ENCODE measurements at regions not wholly inside any gene's neighbourhood (a gene's known extent, or its start where the extent isn't known, plus 50 kb on each side); places are given as distances from the start of the nearest gene placed in this dataset.

GRCh38 chr20:63145156-63145555 is 70.8 kb downstream of the YTHDF1 start:
- Histone ChIP-seq H3K27me3 (ENCODE audit: control insufficient read depth in 1 of 2, insufficient read depth in 2 of 2, low read length in 2 of 2) (peaks cover 0 to 7% of the 10 kb centered on the region in 2 donors), H3K27ac (ENCODE audit: low read depth, low read length) (no peak overlapping the region), H3K4me3 (ENCODE audit: low read depth in 1 of 2, low read length in 2 of 2) (no peak overlapping the region), H3K4me1 (ENCODE audit: control insufficient read depth in 1 of 2, insufficient read depth in 2 of 2, low read length in 2 of 2) (no peaks in the 10 kb centered on the region), H3K9ac (ENCODE audit: low read depth in 1 of 2, low read length in 2 of 2) (no peak overlapping the region), H3K9me3 (ENCODE audit: control insufficient read depth in 1 of 2, low read length in 2 of 2) (peaks cover 6 to 8% of the 10 kb centered on the region in 2 donors), H3K36me3 (ENCODE audit: control insufficient read depth in 1 of 2, insufficient read depth in 2 of 2, low read length in 2 of 2) (no peaks in the 10 kb centered on the region)

- Histone ChIP-seq H3K27me3 (ENCODE audit: control insufficient read depth in 1 of 2, insufficient read depth in 2 of 2, low read length in 2 of 2) (peaks cover 0 to 7% of the 10 kb centered on the region in 2 donors), H3K27ac (ENCODE audit: low read depth, low read length) (no peak overlapping the region), H3K9ac (ENCODE audit: low read depth in 1 of 2, low read length in 2 of 2) (no peak overlapping the region), H3K36me3 (ENCODE audit: control insufficient read depth in 1 of 2, insufficient read depth in 2 of 2, low read length in 2 of 2) (no peaks in the 10 kb centered on the region), H3K4me1 (ENCODE audit: control insufficient read depth in 1 of 2, insufficient read depth in 2 of 2, low read length in 2 of 2) (no peaks in the 10 kb centered on the region), H3K4me3 (ENCODE audit: low read depth in 1 of 2, low read length in 2 of 2) (no peak overlapping the region), H3K9me3 (ENCODE audit: control insufficient read depth in 1 of 2, low read length in 2 of 2) (peaks cover 2 to 6% of the 10 kb centered on the region in 2 donors)
These were observed 73.0 kb downstream of the YTHDF1 start for GRCh38 chr20:63142933-63143332.

- peaks cover 0 to 4% of the 10 kb centered on the region in 2 donors for H3K27me3 ChIP-seq (ENCODE audit: control insufficient read depth in 1 of 2, insufficient read depth in 2 of 2, low read length in 2 of 2)
- no peaks in the 10 kb centered on the region for H3K9me3 ChIP-seq (ENCODE audit: control insufficient read depth in 1 of 2, low read length in 2 of 2)
- H3K9ac ChIP-seq (ENCODE audit: low read depth in 1 of 2, low read length in 2 of 2) = no peak overlapping the region
- no peak overlapping the region for H3K27ac ChIP-seq (ENCODE audit: low read depth, low read length)
- H3K36me3 ChIP-seq (ENCODE audit: control insufficient read depth in 1 of 2, insufficient read depth in 2 of 2, low read length in 2 of 2) = no peaks in the 10 kb centered on the region
- H3K4me1 ChIP-seq (ENCODE audit: control insufficient read depth in 1 of 2, insufficient read depth in 2 of 2, low read length in 2 of 2) = no peaks in the 10 kb centered on the region
- no peak overlapping the region for H3K4me3 ChIP-seq (ENCODE audit: low read depth in 1 of 2, low read length in 2 of 2)
These were observed 74.4 kb downstream of the YTHDF1 start for GRCh38 chr20:63141531-63141930.

- H3K4me3 ChIP-seq (ENCODE audit: low read depth in 1 of 2, low read length in 2 of 2) = no peak overlapping the region
- no peak overlapping the region for H3K27ac ChIP-seq (ENCODE audit: low read depth, low read length)
- no peak overlapping the region for H3K9ac ChIP-seq (ENCODE audit: low read depth in 1 of 2, low read length in 2 of 2)
- H3K4me1 ChIP-seq (ENCODE audit: control insufficient read depth in 1 of 2, insufficient read depth in 2 of 2, low read length in 2 of 2) = no peaks in the 10 kb centered on the region
- no peaks in the 10 kb centered on the region for H3K36me3 ChIP-seq (ENCODE audit: control insufficient read depth in 1 of 2, insufficient read depth in 2 of 2, low read length in 2 of 2)
- H3K27me3 ChIP-seq (ENCODE audit: control insufficient read depth in 1 of 2, insufficient read depth in 2 of 2, low read length in 2 of 2) = peaks cover 0 to 4% of the 10 kb centered on the region in 2 donors
- H3K9me3 ChIP-seq (ENCODE audit: control insufficient read depth in 1 of 2, low read length in 2 of 2) = no peaks in the 10 kb centered on the region
These were observed 75.2 kb downstream of the YTHDF1 start for GRCh38 chr20:63140514-63141433.

GRCh38 chr20:63139837-63140236 is 76.1 kb downstream of the YTHDF1 start:
- Histone ChIP-seq H3K9me3 (ENCODE audit: control insufficient read depth in 1 of 2, low read length in 2 of 2) (no peaks in the 10 kb centered on the region), H3K4me3 (ENCODE audit: low read depth in 1 of 2, low read length in 2 of 2) (no peak overlapping the region), H3K27me3 (ENCODE audit: control insufficient read depth in 1 of 2, insufficient read depth in 2 of 2, low read length in 2 of 2) (peaks cover 0 to 4% of the 10 kb centered on the region in 2 donors)

GRCh38 chr20:63139356-63139755 is 76.6 kb downstream of the YTHDF1 start:
- Histone ChIP-seq H3K9me3 (ENCODE audit: control insufficient read depth in 1 of 2, low read length in 2 of 2) (no peaks in the 10 kb centered on the region), H3K4me1 (ENCODE audit: control insufficient read depth in 1 of 2, insufficient read depth in 2 of 2, low read length in 2 of 2) (no peaks in the 10 kb centered on the region), H3K4me3 (ENCODE audit: low read depth in 1 of 2, low read length in 2 of 2) (no peak overlapping the region), H3K27me3 (ENCODE audit: control insufficient read depth in 1 of 2, insufficient read depth in 2 of 2, low read length in 2 of 2) (peaks cover 0 to 4% of the 10 kb centered on the region in 2 donors), H3K9ac (ENCODE audit: low read depth in 1 of 2, low read length in 2 of 2) (no peak overlapping the region), H3K36me3 (ENCODE audit: control insufficient read depth in 1 of 2, insufficient read depth in 2 of 2, low read length in 2 of 2) (no peaks in the 10 kb centered on the region), H3K27ac (ENCODE audit: low read depth, low read length) (no peak overlapping the region)

More at GRCh38 chr20:63139837-63140236, 76.1 kb downstream of the YTHDF1 start:
- no peaks in the 10 kb centered on the region for H3K4me1 ChIP-seq (ENCODE audit: control insufficient read depth in 1 of 2, insufficient read depth in 2 of 2, low read length in 2 of 2)
- H3K36me3 ChIP-seq (ENCODE audit: control insufficient read depth in 1 of 2, insufficient read depth in 2 of 2, low read length in 2 of 2) = no peaks in the 10 kb centered on the region
- no peak overlapping the region for H3K27ac ChIP-seq (ENCODE audit: low read depth, low read length)
- H3K9ac ChIP-seq (ENCODE audit: low read depth in 1 of 2, low read length in 2 of 2) = no peak overlapping the region

GRCh38 chr20:63138855-63139341 is 77.0 kb downstream of the YTHDF1 start:
- H3K4me3 ChIP-seq (ENCODE audit: low read depth in 1 of 2, low read length in 2 of 2) = no peak overlapping the region
- H3K4me1 ChIP-seq (ENCODE audit: control insufficient read depth in 1 of 2, insufficient read depth in 2 of 2, low read length in 2 of 2) = no peaks in the 10 kb centered on the region
- no peaks in the 10 kb centered on the region for H3K9me3 ChIP-seq (ENCODE audit: control insufficient read depth in 1 of 2, low read length in 2 of 2)
- no peak overlapping the region for H3K27ac ChIP-seq (ENCODE audit: low read depth, low read length)
- no peaks in the 10 kb centered on the region for H3K36me3 ChIP-seq (ENCODE audit: control insufficient read depth in 1 of 2, insufficient read depth in 2 of 2, low read length in 2 of 2)
- H3K9ac ChIP-seq (ENCODE audit: low read depth in 1 of 2, low read length in 2 of 2) = no peak overlapping the region
- peaks cover 0 to 4% of the 10 kb centered on the region in 2 donors for H3K27me3 ChIP-seq (ENCODE audit: control insufficient read depth in 1 of 2, insufficient read depth in 2 of 2, low read length in 2 of 2)

- Histone ChIP-seq H3K9me3 (ENCODE audit: control insufficient read depth in 1 of 2, low read length in 2 of 2) (no peaks in the 10 kb centered on the region), H3K4me3 (ENCODE audit: low read depth in 1 of 2, low read length in 2 of 2) (no peak overlapping the region), H3K9ac (ENCODE audit: low read depth in 1 of 2, low read length in 2 of 2) (no peak overlapping the region), H3K27me3 (ENCODE audit: control insufficient read depth in 1 of 2, insufficient read depth in 2 of 2, low read length in 2 of 2) (peaks cover 0 to 4% of the 10 kb centered on the region in 2 donors), H3K27ac (ENCODE audit: low read depth, low read length) (no peak overlapping the region), H3K36me3 (ENCODE audit: control insufficient read depth in 1 of 2, insufficient read depth in 2 of 2, low read length in 2 of 2) (no peaks in the 10 kb centered on the region), H3K4me1 (ENCODE audit: control insufficient read depth in 1 of 2, insufficient read depth in 2 of 2, low read length in 2 of 2) (no peaks in the 10 kb centered on the region)
These were observed 78.0 kb downstream of the YTHDF1 start for GRCh38 chr20:63137851-63138415.

GRCh38 chr20:63136296-63136695 is 79.6 kb downstream of the YTHDF1 start:
- Histone ChIP-seq H3K9ac (ENCODE audit: low read depth in 1 of 2, low read length in 2 of 2) (no peak overlapping the region), H3K27ac (ENCODE audit: low read depth, low read length) (no peak overlapping the region), H3K4me3 (ENCODE audit: low read depth in 1 of 2, low read length in 2 of 2) (no peak overlapping the region), H3K9me3 (ENCODE audit: control insufficient read depth in 1 of 2, low read length in 2 of 2) (no peaks in the 10 kb centered on the region), H3K27me3 (ENCODE audit: control insufficient read depth in 1 of 2, insufficient read depth in 2 of 2, low read length in 2 of 2) (no peaks in the 10 kb centered on the region), H3K4me1 (ENCODE audit: control insufficient read depth in 1 of 2, insufficient read depth in 2 of 2, low read length in 2 of 2) (no peaks in the 10 kb centered on the region), H3K36me3 (ENCODE audit: control insufficient read depth in 1 of 2, insufficient read depth in 2 of 2, low read length in 2 of 2) (no peaks in the 10 kb centered on the region)

- Histone ChIP-seq H3K9me3 (ENCODE audit: control insufficient read depth in 1 of 2, low read length in 2 of 2) (no peaks in the 10 kb centered on the region), H3K4me1 (ENCODE audit: control insufficient read depth in 1 of 2, insufficient read depth in 2 of 2, low read length in 2 of 2) (no peaks in the 10 kb centered on the region), H3K9ac (ENCODE audit: low read depth in 1 of 2, low read length in 2 of 2) (no peak overlapping the region), H3K27ac (ENCODE audit: low read depth, low read length) (no peak overlapping the region), H3K36me3 (ENCODE audit: control insufficient read depth in 1 of 2, insufficient read depth in 2 of 2, low read length in 2 of 2) (no peaks in the 10 kb centered on the region), H3K27me3 (ENCODE audit: control insufficient read depth in 1 of 2, insufficient read depth in 2 of 2, low read length in 2 of 2) (peaks cover 0 to 7% of the 10 kb centered on the region in 2 donors), H3K4me3 (ENCODE audit: low read depth in 1 of 2, low read length in 2 of 2) (no peak overlapping the region)
These were observed 80.5 kb downstream of the YTHDF1 start for GRCh38 chr20:63135411-63135810.

Data from duodenal mucosa (tissue), 2 donors.